HG03064 (cell line): ENCODE measurements at regions not wholly inside any gene's neighbourhood (a gene's known extent, or its start where the extent isn't known, plus 50 kb on each side); places are given as distances from the start of the nearest gene placed in this dataset.
"Not testable (repeated sequence)": the region's sequence is repeated elsewhere in the genome, so short reads cannot be mapped to it uniquely, and the experiment has no call there.

ENCODE experiments used
- ATAC-seq: cut with Tn5 transposase; IDR thresholded peaks from one replicate; pipeline ENCODE4 v1.9.1; 2021; ENCODE audit warnings: low read depth; ENCODE audit not compliant: unreplicated experiment

GRCh38 chr2:7419814-7420311 is 502.7 kb downstream of the RNF144A start:
- ATAC-seq: no peak

GRCh38 chr2:7420530-7420929 is 503.3 kb downstream of the RNF144A start:
- ATAC-seq: no peak

- no peak for ATAC-seq
Measured at GRCh38 chr2:7424481-7424880, 507.3 kb downstream of the RNF144A start.

- ATAC-seq: no peak
Measured at GRCh38 chr2:7427293-7428060, 510.3 kb downstream of the RNF144A start.

GRCh38 chr2:7428454-7429204 is 511.4 kb downstream of the RNF144A start:
- ATAC-seq: no peak

- no peak for ATAC-seq
Measured at GRCh38 chr2:7429733-7430132, 512.5 kb downstream of the RNF144A start.

GRCh38 chr2:7430421-7430868 is 513.2 kb downstream of the RNF144A start:
- ATAC-seq: no peak

GRCh38 chr2:7430869-7431641 is 513.8 kb downstream of the RNF144A start:
- ATAC-seq: no peak

GRCh38 chr2:7432436-7432835 is 515.2 kb downstream of the RNF144A start:
- ATAC-seq: no peak

- no peak for ATAC-seq
Measured at GRCh38 chr2:7436096-7436906, 519.1 kb downstream of the RNF144A start.

- ATAC-seq: no peak
Measured at GRCh38 chr2:7437141-7437540, 519.9 kb downstream of the RNF144A start.

GRCh38 chr2:7437716-7438632 is 520.8 kb downstream of the RNF144A start:
- no peak for ATAC-seq

GRCh38 chr2:7438855-7439254 is 521.6 kb downstream of the RNF144A start:
- ATAC-seq: no peak

GRCh38 chr2:7440977-7441376 is 523.8 kb downstream of the RNF144A start:
- ATAC-seq: no peak

GRCh38 chr2:7441841-7442240 is 524.6 kb downstream of the RNF144A start:
- not testable (repeated sequence) for ATAC-seq

- ATAC-seq: no peak
Measured at GRCh38 chr2:7444626-7445025, 527.4 kb downstream of the RNF144A start.

GRCh38 chr2:7448578-7449264 is 531.5 kb downstream of the RNF144A start:
- ATAC-seq: no peak

- no peak for ATAC-seq
Measured at GRCh38 chr2:7449298-7449697, 532.1 kb downstream of the RNF144A start.
